ENCODE measurements at regions not wholly inside any gene's neighbourhood (a gene's known extent, or its start where the extent isn't known, plus 50 kb on each side); places are given as distances from the start of the nearest gene placed in this dataset.

GRCh38 chr4:42344749-42345148, 52.5 kb upstream of the SHISA3 start:
- Histone ChIP-seq H3K4me1 (peaks cover 0 to 3% (median 0%) of the 10 kb centered on the region in 4 donors), H3K36me3 (no peaks in the 10 kb centered on the region), H3K9me3 (no peaks in the 10 kb centered on the region), H3K27me3 (no peaks in the 10 kb centered on the region), H3K27ac (no peak overlapping the region), H3K4me3 (no peak overlapping the region)
- no peak for DNase-seq
- WGBS, 2 donors = 79 to 90% methylated on average over 2 of the region's 2 CpGs
- no peak for ATAC-seq (ENCODE audit: low FRiP score in 2 of 2)
- TF ChIP-seq EP300 (IDR thresholded peaks at IDR 0.05) (no peak), POLR2AphosphoS5 (IDR thresholded peaks at IDR 0.05) (no peak), POLR2A (IDR thresholded peaks at IDR 0.05) (no peak)
- TF ChIP-seq, protein P1, sequence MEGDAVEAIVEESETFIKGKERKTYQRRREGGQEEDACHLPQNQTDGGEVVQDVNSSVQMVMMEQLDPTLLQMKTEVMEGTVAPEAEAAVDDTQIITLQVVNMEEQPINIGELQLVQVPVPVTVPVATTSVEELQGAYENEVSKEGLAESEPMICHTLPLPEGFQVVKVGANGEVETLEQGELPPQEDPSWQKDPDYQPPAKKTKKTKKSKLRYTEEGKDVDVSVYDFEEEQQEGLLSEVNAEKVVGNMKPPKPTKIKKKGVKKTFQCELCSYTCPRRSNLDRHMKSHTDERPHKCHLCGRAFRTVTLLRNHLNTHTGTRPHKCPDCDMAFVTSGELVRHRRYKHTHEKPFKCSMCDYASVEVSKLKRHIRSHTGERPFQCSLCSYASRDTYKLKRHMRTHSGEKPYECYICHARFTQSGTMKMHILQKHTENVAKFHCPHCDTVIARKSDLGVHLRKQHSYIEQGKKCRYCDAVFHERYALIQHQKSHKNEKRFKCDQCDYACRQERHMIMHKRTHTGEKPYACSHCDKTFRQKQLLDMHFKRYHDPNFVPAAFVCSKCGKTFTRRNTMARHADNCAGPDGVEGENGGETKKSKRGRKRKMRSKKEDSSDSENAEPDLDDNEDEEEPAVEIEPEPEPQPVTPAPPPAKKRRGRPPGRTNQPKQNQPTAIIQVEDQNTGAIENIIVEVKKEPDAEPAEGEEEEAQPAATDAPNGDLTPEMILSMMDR (IDR thresholded peaks at IDR 0.05) = no peak

DNA sequence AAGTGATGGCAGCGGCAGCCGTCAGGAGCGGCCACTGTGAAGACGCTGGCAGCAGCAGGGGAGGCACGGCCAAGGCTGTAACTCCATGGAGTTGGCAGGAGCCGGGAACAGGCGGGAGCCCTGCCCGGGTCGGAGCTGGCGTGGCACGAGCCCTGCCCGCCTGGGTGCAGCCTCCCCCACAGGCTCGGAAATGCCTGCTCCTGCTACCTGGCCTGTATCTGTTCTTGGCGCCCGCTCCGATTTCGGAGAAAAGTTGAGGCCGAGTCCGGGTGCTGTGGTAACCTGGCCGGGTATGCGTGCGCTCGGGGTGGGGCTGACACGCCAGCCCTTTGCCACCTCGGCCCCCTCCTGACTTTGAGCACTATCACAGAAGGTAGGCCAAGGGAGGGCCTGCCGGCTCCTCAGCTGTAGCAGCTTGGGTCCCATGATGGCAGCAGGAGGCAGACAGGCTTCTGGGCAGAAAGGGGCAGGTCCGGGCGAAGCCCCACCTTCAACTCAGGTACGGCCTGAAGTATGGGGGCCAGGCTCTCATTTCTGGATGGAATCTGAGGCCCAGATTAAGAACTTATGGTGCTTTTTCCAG, 51.2 kb upstream of the SHISA3 start:
- no peaks in the 10 kb centered on the region for H3K36me3 ChIP-seq
- TF ChIP-seq, protein P1 (IDR thresholded peaks at IDR 0.05) = no peak
- TF ChIP-seq POLR2AphosphoS5 (IDR thresholded peaks at IDR 0.05) (no peak), EP300 (IDR thresholded peaks at IDR 0.05) (no peak), POLR2A (IDR thresholded peaks at IDR 0.05) (no peak)
- H3K4me1 ChIP-seq = peaks cover 0 to 3% (median 0%) of the 10 kb centered on the region in 4 donors
- no peaks in the 10 kb centered on the region for H3K27me3 ChIP-seq
- H3K4me3 ChIP-seq = no peak overlapping the region
- H3K9me3 ChIP-seq = no peaks in the 10 kb centered on the region
- H3K27ac ChIP-seq = no peak overlapping the region
- 96% methylated on average over 16 to 23 of the region's 29 CpGs for whole genome bisulfite sequencing, 2 donors
- ATAC-seq (ENCODE audit: low FRiP score in 2 of 2) (no peak), DNase-seq (peak in 1 of 2 donors; percentile 56)

DNA sequence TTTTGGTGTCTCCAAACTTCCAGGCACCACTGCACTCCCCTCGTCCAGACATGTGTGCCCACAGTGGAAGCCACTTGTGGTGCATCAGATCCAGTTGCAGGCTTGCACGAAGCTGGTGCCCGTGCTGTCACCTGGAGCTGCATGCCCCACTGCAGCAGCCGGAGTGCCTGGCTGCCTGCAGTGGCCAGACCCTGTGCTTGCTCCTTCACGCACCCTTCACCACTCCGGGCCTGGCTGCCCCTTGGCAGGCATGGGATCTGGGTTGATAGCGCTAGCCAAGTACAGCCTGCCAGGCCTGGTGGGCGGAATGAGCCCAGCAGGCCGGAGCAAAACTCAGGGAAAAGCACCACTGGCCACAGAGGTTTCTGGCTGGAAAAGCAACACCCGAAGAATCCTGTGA, 50.2 kb upstream of the SHISA3 start:
- peak in 1 of 2 donors; percentile 54 for DNase-seq
- H3K4me1 ChIP-seq = peaks cover 0 to 3% (median 0%) of the 10 kb centered on the region in 4 donors
- no peaks in the 10 kb centered on the region for H3K27me3 ChIP-seq
- H3K36me3 ChIP-seq = no peaks in the 10 kb centered on the region
- 93 to 98% methylated on average over 9 to 10 of the region's 10 CpGs for WGBS, 2 donors
- TF ChIP-seq EP300 (IDR thresholded peaks at IDR 0.05) (no peak), POLR2AphosphoS5 (IDR thresholded peaks at IDR 0.05) (no peak), POLR2A (IDR thresholded peaks at IDR 0.05) (no peak)
- TF ChIP-seq, protein P1 (IDR thresholded peaks at IDR 0.05) = no peak
- no peak overlapping the region for H3K27ac ChIP-seq
- no peaks in the 10 kb centered on the region for H3K9me3 ChIP-seq
- H3K4me3 ChIP-seq = no peak overlapping the region
- ATAC-seq (ENCODE audit: low FRiP score in 2 of 2) = peak in 1 of 2 donors; percentile 5
